ENCODE measurements at regions not wholly inside any gene's neighbourhood (a gene's known extent, or its start where the extent isn't known, plus 50 kb on each side); places are given as distances from the start of the nearest gene placed in this dataset.
"Not testable (repeated sequence)": the region's sequence is repeated elsewhere in the genome, so short reads cannot be mapped to it uniquely, and the experiment has no call there.

GRCh38 chr16:52301026-52301425 is 245.9 kb downstream of the TOX3 start:
- H4K20me1 ChIP-seq (ENCODE audit: insufficient read depth, low read length): no peaks in the 10 kb centered on the region
- H3K27me3 ChIP-seq (ENCODE audit: low read depth, low read length): no peaks in the 10 kb centered on the region
- H3K36me3 ChIP-seq (replicated peaks; ENCODE audit: low read depth, low read length): no peaks in the 10 kb centered on the region
- H2AFZ ChIP-seq (ENCODE audit: low read depth, low read length): no peak overlapping the region
- no peaks in the 10 kb centered on the region for H3K79me2 ChIP-seq (ENCODE audit: low read length)
- H3K4me1 ChIP-seq (ENCODE audit: low read length): no peaks in the 10 kb centered on the region
- H3K4me3 ChIP-seq (ENCODE audit: low read length): no peak overlapping the region
- no peaks in the 10 kb centered on the region for H3K9me3 ChIP-seq (ENCODE audit: insufficient read depth, low read length)
- no peak overlapping the region for H3K4me2 ChIP-seq (ENCODE audit: low read length)
- H3K9ac ChIP-seq (ENCODE audit: low read length): no peak overlapping the region
- TF ChIP-seq CTCF (IDR thresholded peaks at IDR 0.05; ENCODE audit: low read depth, low read length) (no peak), EZH2phosphoT487 (IDR thresholded peaks at IDR 0.05; ENCODE audit: low read depth) (no peak)
- no peak overlapping the region for H3K27ac ChIP-seq (ENCODE audit: low read length)

- H4K20me1 ChIP-seq (ENCODE audit: insufficient read depth, low read length): no peaks in the 10 kb centered on the region
- H3K4me3 ChIP-seq (ENCODE audit: low read length): no peak overlapping the region
- no peak overlapping the region for H3K9ac ChIP-seq (ENCODE audit: low read length)
- no peak overlapping the region for H3K27ac ChIP-seq (ENCODE audit: low read length)
- no peaks in the 10 kb centered on the region for H3K9me3 ChIP-seq (ENCODE audit: insufficient read depth, low read length)
- H3K4me2 ChIP-seq (ENCODE audit: low read length): no peak overlapping the region
- TF ChIP-seq CTCF (IDR thresholded peaks at IDR 0.05; ENCODE audit: low read depth, low read length): no peak
- no peak for TF ChIP-seq EZH2phosphoT487 (IDR thresholded peaks at IDR 0.05; ENCODE audit: low read depth)
- no peaks in the 10 kb centered on the region for H3K79me2 ChIP-seq (ENCODE audit: low read length)
- H2AFZ ChIP-seq (ENCODE audit: low read depth, low read length): no peak overlapping the region
- no peaks in the 10 kb centered on the region for H3K4me1 ChIP-seq (ENCODE audit: low read length)
- H3K27me3 ChIP-seq (ENCODE audit: low read depth, low read length): no peaks in the 10 kb centered on the region
- H3K36me3 ChIP-seq (replicated peaks; ENCODE audit: low read depth, low read length): no peaks in the 10 kb centered on the region
Observed at GRCh38 chr16:52298769-52299168, 248.2 kb downstream of the TOX3 start.

GRCh38 chr16:52296706-52297315 is 250.1 kb downstream of the TOX3 start:
- H3K27me3 ChIP-seq (ENCODE audit: low read depth, low read length); H3K79me2 ChIP-seq (ENCODE audit: low read length); H2AFZ ChIP-seq (ENCODE audit: low read depth, low read length); H3K4me3 ChIP-seq (ENCODE audit: low read length); H3K4me1 ChIP-seq (ENCODE audit: low read length); H4K20me1 ChIP-seq (ENCODE audit: insufficient read depth, low read length); H3K9ac ChIP-seq (ENCODE audit: low read length); H3K27ac ChIP-seq (ENCODE audit: low read length); H3K36me3 ChIP-seq (replicated peaks; ENCODE audit: low read depth, low read length); H3K9me3 ChIP-seq (ENCODE audit: insufficient read depth, low read length); H3K4me2 ChIP-seq (ENCODE audit: low read length): not testable (repeated sequence)

GRCh38 chr16:52296076-52296475 is 250.9 kb downstream of the TOX3 start:
- H2AFZ ChIP-seq (ENCODE audit: low read depth, low read length): no peak overlapping the region
- no peak overlapping the region for H3K9ac ChIP-seq (ENCODE audit: low read length)
- H3K79me2 ChIP-seq (ENCODE audit: low read length): no peaks in the 10 kb centered on the region
- H3K27ac ChIP-seq (ENCODE audit: low read length): no peak overlapping the region
- H3K36me3 ChIP-seq (replicated peaks; ENCODE audit: low read depth, low read length): no peaks in the 10 kb centered on the region
- no peak overlapping the region for H3K4me2 ChIP-seq (ENCODE audit: low read length)
- no peak overlapping the region for H3K4me3 ChIP-seq (ENCODE audit: low read length)
- H3K4me1 ChIP-seq (ENCODE audit: low read length): no peaks in the 10 kb centered on the region
- TF ChIP-seq EZH2phosphoT487 (IDR thresholded peaks at IDR 0.05; ENCODE audit: low read depth) (no peak), CTCF (IDR thresholded peaks at IDR 0.05; ENCODE audit: low read depth, low read length) (no peak)
- H3K9me3 ChIP-seq (ENCODE audit: insufficient read depth, low read length): no peaks in the 10 kb centered on the region
- no peaks in the 10 kb centered on the region for H3K27me3 ChIP-seq (ENCODE audit: low read depth, low read length)
- no peaks in the 10 kb centered on the region for H4K20me1 ChIP-seq (ENCODE audit: insufficient read depth, low read length)
